ENCODE measurements at regions not wholly inside any gene's neighbourhood (a gene's known extent, or its start where the extent isn't known, plus 50 kb on each side); places are given as distances from the start of the nearest gene placed in this dataset.

GRCh38 chr15:87578776-87579175, 677.8 kb downstream of the NTRK3 start:
- H3K4me1 ChIP-seq (ENCODE audit: control insufficient read depth, insufficient read depth, low read length): no peaks in the 10 kb centered on the region
- H3K9me3 ChIP-seq (ENCODE audit: control insufficient read depth, insufficient read depth, low read depth, low read length): no peaks in the 10 kb centered on the region
- H3K27ac ChIP-seq (ENCODE audit: extremely low read depth, low read depth, low read length): no peak overlapping the region
- no peak overlapping the region for H3K4me3 ChIP-seq (ENCODE audit: low read depth, low read length)
- no peaks in the 10 kb centered on the region for H3K36me3 ChIP-seq (ENCODE audit: control insufficient read depth in 2 of 2, insufficient read depth in 1 of 2, low read length in 2 of 2)
- TF ChIP-seq KLF8 (tag by site-specific recombination; IDR thresholded peaks at IDR 0.05): no peak
- TF ChIP-seq ZNF280D (tag by site-specific recombination; IDR thresholded peaks at IDR 0.05): no peak
- no peak for TF ChIP-seq ZNF184 (tag by site-specific recombination; IDR thresholded peaks at IDR 0.05)
- TF ChIP-seq ZFHX2 (tag by site-specific recombination; conservative IDR thresholded peaks at IDR 0.05): no peak
- no peak for TF ChIP-seq MEIS1 (CRISPR knock-in tag; IDR thresholded peaks at IDR 0.05; ENCODE audit: borderline replicate concordance)
- TF ChIP-seq ZNF660 (tag by site-specific recombination; IDR thresholded peaks at IDR 0.05): no peak
- no peak for TF ChIP-seq ZNF366 (tag by site-specific recombination; conservative IDR thresholded peaks at IDR 0.05)
- no peak for TF ChIP-seq SETDB1 (IDR thresholded peaks at IDR 0.05; ENCODE audit: insufficient read length, low read length)
- TF ChIP-seq ZIC2 (tag by site-specific recombination; IDR thresholded peaks at IDR 0.05): no peak
- no peak for TF ChIP-seq KLF16 (tag by site-specific recombination; IDR thresholded peaks at IDR 0.05)
- no peak for TF ChIP-seq ZNF148 (tag by site-specific recombination; IDR thresholded peaks at IDR 0.05; ENCODE audit: borderline replicate concordance)
- TF ChIP-seq, protein P1, sequence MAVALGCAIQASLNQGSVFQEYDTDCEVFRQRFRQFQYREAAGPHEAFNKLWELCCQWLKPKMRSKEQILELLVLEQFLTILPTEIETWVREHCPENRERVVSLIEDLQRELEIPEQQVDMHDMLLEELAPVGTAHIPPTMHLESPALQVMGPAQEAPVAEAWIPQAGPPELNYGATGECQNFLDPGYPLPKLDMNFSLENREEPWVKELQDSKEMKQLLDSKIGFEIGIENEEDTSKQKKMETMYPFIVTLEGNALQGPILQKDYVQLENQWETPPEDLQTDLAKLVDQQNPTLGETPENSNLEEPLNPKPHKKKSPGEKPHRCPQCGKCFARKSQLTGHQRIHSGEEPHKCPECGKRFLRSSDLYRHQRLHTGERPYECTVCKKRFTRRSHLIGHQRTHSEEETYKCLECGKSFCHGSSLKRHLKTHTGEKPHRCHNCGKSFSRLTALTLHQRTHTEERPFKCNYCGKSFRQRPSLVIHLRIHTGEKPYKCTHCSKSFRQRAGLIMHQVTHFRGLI (tag by site-specific recombination; IDR thresholded peaks at IDR 0.05): no peak
- TF ChIP-seq GLI2 (tag by site-specific recombination; IDR thresholded peaks at IDR 0.05; ENCODE audit: borderline replicate concordance, low read depth): no peak
- TF ChIP-seq ZNF433 (tag by site-specific recombination; IDR thresholded peaks at IDR 0.05; ENCODE audit: low read depth): no peak
- TF ChIP-seq, protein P2, sequence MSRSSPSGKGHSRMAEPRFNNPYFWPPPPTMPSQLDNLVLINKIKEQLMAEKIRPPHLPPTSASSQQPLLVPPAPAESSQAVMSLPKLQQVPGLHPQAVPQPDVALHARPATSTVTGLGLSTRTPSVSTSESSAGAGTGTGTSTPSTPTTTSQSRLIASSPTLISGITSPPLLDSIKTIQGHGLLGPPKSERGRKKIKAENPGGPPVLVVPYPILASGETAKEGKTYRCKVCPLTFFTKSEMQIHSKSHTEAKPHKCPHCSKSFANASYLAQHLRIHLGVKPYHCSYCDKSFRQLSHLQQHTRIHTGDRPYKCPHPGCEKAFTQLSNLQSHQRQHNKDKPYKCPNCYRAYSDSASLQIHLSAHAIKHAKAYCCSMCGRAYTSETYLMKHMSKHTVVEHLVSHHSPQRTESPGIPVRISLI (tag by site-specific recombination; IDR thresholded peaks at IDR 0.05): no peak
- no peak for TF ChIP-seq ZNF394 (tag by site-specific recombination; IDR thresholded peaks at IDR 0.05; ENCODE audit: borderline replicate concordance)
- no peak for TF ChIP-seq ZNF19 (tag by site-specific recombination; IDR thresholded peaks at IDR 0.05; ENCODE audit: low read depth)
- ChIA-PET CTCF (no interaction called here), POLR2A (no interaction called here)

GRCh38 chr15:87577336-87577735, 679.2 kb downstream of the NTRK3 start:
- CTCF ChIA-PET: interaction anchor here (0.5 to 0.7 kb wide), 2 partner anchors 98 to 470 kb away, joined by 3 read pairs; no protein-coding TSS in a partner anchor
- no peaks in the 10 kb centered on the region for H3K36me3 ChIP-seq (ENCODE audit: control insufficient read depth in 2 of 2, insufficient read depth in 1 of 2, low read length in 2 of 2)
- TF ChIP-seq ZNF341 (tag by site-specific recombination; IDR thresholded peaks at IDR 0.05; ENCODE audit: low read depth) (no peak), ZNF521 (tag by site-specific recombination; IDR thresholded peaks at IDR 0.05) (no peak), ZNF140 (tag by site-specific recombination; IDR thresholded peaks at IDR 0.05) (no peak), ZNF558 (tag by site-specific recombination; IDR thresholded peaks at IDR 0.05) (no peak), PRDM6 (tag by site-specific recombination; IDR thresholded peaks at IDR 0.05) (no peak), BCL6B (tag by site-specific recombination; IDR thresholded peaks at IDR 0.05) (no peak)
- H3K4me3 ChIP-seq (ENCODE audit: low read depth, low read length): no peak overlapping the region
- H3K4me1 ChIP-seq (ENCODE audit: control insufficient read depth, insufficient read depth, low read length): no peaks in the 10 kb centered on the region
- no peak overlapping the region for H3K27ac ChIP-seq (ENCODE audit: extremely low read depth, low read depth, low read length)
- H3K9me3 ChIP-seq (ENCODE audit: control insufficient read depth, insufficient read depth, low read depth, low read length): no peaks in the 10 kb centered on the region
- POLR2A ChIA-PET: no interaction called here
